ENCODE measurements at regions not wholly inside any gene's neighbourhood (a gene's known extent, or its start where the extent isn't known, plus 50 kb on each side); places are given as distances from the start of the nearest gene placed in this dataset.

- no peak for TF ChIP-seq CTCF (IDR thresholded peaks at IDR 0.05)
- no peak for TF ChIP-seq POLR2A (IDR thresholded peaks at IDR 0.05)
These were observed 223.6 kb downstream of the SHQ1 start for GRCh38 chr3:72624656-72625055.

Measured in gastroesophageal sphincter (tissue), 3 donors.